HG03521 (cell line): ENCODE measurements at regions not wholly inside any gene's neighbourhood (a gene's known extent, or its start where the extent isn't known, plus 50 kb on each side); places are given as distances from the start of the nearest gene placed in this dataset.

Experiments used
- ATAC-seq: cut with Tn5 transposase; IDR thresholded peaks from one replicate; pipeline ENCODE4 v1.9.1; 2021; ENCODE audit warnings: mild to moderate bottlenecking, moderate library complexity; ENCODE audit not compliant: unreplicated experiment

DNA sequence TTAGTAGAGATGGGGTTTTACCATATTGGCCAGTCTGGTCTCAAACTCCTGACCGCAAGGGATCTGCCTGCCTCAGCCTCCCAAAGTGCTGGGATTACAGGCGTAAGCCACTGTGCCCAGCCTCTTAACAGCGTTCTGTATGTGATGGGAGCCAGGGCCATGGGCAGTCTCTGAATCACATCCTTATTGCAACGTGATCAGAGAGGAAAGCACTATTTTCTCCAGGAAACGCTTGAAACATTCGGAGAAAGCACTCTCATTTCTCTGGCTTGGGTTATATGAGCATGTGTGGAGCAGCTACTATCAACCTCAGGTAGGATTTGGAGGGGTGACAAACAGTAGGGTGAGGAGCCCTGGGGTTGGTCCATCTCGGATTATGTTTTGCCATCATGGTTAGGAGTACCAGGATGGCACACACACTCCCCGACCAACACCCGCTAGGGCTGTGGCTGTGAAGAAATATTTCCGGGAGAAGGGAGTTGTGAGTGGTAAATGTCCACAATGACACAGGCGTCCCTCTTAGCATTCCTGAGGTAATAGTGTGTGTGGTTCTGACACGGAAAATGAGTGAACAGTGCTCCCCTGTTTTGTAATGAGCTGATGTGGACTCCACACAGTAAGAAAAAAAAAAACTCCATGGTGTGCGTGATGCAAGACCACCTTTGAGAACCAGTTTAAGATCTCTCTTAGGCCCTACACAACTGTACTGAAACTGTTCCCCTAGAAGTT lies 406.2 kb upstream of the ZNF608 start:
- ATAC-seq: no peak

DNA sequence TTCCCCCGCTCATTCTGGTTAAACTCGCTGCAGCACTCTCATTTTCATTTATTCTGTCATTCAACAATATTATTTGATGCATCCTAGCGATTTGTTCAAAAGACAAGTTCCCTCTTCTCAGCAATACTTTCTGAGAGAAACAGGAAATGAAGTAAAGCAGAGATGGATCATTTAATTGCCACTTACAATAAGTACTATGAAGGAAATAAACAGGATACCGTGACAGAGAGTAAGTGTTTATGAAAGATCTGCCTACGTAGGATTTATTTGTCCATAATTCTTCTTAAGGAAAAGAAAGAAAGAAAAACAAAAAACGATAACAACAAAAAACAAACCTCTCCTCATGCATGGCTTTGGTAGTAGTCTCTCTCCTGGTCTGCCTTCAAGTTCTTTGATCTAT lies 406.8 kb upstream of the ZNF608 start:
- no peak for ATAC-seq

DNA sequence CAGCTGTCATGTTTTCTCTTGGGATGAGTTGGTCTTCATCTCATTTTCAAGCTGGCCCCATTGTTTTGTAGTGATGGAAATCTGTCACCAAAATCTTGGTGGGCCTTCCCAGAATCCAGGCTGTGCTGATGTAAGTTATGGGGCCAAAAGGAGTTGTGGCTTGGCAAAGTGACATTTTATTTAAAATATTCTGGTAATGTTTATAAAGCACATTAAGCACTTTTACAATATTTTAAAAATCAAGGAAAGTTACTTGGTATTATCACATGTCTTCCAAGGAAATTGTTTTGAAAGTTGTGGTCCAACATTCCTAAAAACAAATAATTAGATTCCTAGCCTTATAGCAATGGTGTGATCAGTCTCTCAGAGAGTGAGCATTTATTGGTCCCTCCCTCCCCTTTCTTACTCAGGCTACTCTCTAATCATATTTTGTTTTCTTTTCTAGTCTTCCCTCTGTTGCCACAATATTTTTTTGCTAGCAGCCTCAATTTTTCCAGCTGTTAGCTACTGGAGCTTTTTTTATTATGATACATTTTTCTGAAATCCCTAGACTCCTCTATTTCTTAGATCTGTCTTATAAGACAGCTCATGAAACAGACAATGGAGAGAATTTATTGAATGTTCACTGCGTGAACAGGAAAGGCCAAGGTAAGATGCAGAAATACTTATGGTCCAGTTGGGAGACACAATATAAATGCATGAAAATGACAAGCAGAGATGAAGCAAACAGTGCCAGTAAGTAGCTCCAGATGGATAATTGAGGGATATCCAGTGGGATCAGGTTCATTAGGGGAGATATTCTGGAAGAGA lies 408.1 kb upstream of the ZNF608 start:
- ATAC-seq: no peak

DNA sequence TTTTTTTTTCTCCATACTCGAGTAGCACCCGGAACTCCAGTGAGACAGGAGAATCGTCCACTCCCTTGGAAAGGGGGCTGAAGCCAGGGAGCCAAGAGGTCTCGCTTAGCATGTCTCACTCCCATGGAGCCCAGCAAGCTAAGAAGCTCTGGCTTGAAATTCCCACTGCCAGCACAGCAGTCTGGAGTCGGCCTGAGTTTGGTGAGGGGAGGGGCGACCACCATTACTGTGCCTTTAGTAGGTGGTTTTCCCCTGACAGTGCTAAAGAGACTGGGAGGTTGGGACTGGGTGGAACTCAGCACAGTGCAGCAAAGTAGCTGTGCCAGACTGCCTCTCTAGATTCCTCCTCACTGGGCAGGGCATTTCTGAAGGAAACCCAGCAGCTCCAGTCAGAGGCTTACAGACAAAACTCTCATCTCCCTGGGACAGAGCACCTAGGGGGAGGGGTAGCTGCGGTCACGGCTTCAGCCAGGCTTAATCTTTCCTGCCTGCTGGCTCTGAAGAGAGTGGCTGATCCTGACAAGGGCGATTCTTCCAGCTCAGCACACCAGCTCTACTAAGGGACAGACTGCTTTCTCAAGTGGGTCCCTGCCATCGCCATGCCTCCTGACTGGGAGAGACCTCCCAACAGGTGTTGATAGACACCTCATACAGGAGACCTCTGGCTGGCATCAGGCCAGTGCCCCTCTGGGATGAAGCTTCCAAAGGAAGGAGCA lies 414.5 kb upstream of the ZNF608 start:
- ATAC-seq: no peak

- ATAC-seq: no peak
Observed at GRCh38 chr5:125162714-125163113, 416.3 kb upstream of the ZNF608 start.

DNA sequence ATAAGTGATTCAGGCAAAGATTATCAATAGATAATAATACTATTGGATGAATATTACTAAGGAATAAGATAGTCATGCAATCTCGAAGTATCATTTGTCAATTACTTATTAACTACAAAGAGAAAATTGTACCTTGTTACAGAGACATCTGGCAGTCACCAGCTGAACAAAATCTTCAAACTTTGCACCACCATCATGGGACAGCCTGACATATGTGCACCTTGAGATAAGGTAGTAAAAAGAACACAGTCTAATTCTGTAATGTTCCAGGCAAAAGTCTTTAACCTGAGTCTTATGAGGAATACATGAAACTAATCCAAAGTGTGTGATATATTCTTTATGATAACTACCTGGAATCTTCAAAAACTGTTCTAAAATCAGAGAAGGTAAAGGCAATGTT lies 423.0 kb upstream of the ZNF608 start:
- ATAC-seq: no peak

GRCh38 chr5:125171641-125172040 lies 425.2 kb upstream of the ZNF608 start:
- no peak for ATAC-seq

GRCh38 chr5:125175348-125176004 lies 429.0 kb upstream of the ZNF608 start:
- ATAC-seq: no peak

DNA sequence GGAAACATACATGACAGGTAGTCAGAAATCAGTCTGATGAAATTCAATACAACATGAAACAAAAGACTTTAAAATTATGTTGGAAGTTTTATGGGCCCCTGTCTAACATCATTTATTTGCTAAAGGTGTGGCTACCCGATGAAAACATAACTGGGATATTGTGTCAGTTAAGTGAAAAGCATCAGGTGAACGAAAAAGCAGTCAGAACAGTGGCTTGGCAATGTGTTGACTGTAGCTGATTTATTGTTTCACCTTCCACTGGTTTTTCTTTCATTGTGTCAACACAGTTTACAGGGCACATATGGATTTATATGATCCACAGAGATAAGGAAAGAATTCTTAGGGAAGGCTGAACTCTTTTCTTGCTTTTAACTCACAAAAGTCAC lies 429.6 kb upstream of the ZNF608 start:
- ATAC-seq: no peak

GRCh38 chr5:125177340-125177739 lies 430.9 kb upstream of the ZNF608 start:
- ATAC-seq: no peak

DNA sequence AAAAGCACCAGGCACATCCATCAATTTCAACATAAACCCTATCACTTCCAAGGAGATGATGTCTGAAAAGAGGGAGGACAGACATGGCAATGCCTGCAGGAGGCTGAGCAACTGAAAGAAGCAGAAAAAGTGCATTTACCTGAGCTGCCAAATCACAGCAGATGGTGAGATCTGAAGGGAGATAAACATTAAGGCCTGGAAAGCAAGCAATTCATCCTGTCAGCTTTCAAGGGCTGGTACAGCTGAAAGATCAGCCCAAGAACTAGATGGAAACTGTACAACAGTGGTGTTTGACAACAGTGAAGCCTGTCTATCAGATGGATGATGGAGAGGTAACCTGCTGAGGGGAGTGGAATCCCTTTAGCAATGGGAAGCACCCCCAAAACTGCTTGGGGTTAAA lies 433.2 kb upstream of the ZNF608 start:
- no peak for ATAC-seq

DNA sequence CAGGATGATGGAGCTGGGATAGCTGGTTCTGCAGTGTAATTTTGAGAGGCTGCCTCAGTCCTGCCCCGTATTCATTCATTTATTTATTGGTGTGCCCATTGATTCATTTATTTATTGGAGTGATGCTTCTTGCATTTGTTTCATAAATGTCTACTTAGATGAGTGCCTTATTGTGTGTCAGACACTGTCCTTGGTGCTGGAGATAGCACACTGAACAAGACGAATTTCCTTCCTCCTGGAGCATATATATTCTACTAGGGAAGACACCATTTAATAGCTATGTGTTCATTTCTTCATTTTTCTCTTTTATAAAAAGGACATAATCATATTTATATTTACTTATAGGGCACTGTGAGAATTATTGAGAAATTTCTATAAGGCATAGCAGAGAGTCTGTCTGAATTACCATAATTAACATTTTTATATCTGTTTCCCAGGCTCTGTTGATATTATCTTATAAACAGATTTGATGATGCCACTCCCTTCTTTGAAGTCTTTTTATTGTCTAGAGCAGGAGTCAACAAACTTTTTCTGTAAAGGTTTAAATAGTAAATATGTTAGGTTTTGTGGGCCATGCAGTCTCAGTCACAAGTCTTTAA lies 433.9 kb upstream of the ZNF608 start:
- no peak for ATAC-seq

DNA sequence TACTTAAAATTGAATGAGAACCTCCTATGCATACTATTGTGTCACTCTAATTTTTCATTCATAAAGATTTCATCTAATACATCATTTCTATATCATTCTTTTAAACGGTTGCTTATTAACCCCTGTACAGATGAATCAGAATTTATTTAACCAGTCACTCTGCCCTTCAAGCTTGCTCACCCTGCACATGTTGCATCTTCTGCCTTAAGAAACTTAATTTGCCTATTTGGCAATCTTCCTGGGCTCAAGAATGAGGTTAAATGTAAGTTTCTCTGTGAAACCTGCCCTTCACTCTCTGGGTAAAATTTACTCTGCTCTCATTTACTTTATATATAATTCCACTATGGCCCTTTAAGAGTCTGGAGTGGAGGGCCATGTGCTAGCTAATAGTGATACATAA lies 434.7 kb upstream of the ZNF608 start:
- ATAC-seq: no peak

- ATAC-seq: no peak
Observed at GRCh38 chr5:125181955-125182354, 435.5 kb upstream of the ZNF608 start.

DNA sequence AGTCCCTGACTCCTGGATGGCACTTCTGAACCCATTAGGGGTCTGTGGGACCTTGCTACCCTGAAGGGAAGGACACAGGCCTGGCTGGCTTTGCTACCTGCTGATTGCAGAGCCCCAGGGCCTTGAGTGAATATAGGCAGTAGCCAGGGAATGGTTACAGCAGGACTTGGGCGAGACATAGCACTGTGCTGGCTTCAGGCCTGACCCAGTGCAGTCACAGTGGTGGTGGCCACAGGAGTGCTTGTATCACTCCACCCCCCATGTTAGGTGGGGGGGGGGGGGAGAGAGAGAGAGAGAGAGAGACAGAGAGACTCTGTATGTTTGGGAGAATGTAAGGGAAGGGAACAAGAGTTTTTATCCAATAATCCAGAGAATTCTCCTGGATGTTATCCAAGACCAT lies 439.3 kb upstream of the ZNF608 start:
- no peak for ATAC-seq

- ATAC-seq: no peak
Observed at GRCh38 chr5:125186911-125187375, 440.5 kb upstream of the ZNF608 start.

DNA sequence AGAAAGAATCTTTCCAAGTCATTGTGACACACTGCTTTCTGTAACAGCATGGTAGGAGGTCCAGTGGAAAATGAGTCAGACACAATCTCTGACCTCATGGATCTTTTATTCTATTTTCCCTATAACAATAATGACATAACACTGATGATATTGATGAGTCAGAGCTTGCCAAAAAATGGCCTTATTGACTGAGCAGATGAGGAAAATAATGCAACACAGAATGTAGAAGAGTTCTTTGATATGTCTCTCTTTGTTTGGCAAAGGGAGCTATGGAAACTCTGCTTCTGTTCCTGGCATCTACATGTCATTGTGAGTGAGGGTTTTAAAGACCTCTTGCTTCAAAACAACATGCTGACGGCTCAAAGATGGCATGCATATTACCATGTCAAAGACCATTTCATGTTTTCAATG lies 443.1 kb upstream of the ZNF608 start:
- ATAC-seq: no peak

GRCh38 chr5:125190232-125191087 lies 444.0 kb upstream of the ZNF608 start:
- ATAC-seq: no peak

DNA sequence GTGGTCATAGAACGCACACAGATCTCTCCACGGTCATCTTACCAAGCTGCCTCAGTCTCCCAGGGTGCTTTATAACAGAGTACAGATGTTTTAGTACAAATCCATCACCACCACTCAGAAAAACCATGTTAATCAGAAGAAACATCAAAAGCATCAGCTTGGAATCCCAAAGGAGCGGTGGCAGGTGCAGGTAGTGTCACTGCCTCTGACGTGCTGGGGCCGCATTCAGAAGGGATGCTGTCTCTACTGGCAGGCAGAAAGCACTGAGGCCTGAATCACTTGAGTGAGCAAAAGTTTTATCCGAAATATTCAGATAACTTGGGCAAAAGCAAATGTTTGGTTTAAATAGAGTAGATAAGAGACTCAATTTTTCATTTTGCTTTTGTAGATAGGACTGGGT lies 448.4 kb upstream of the ZNF608 start:
- ATAC-seq: no peak
